Ascending aorta (tissue), 2 donors: ENCODE measurements at regions not wholly inside any gene's neighbourhood (a gene's known extent, or its start where the extent isn't known, plus 50 kb on each side); places are given as distances from the start of the nearest gene placed in this dataset.

Experiments used
- DNase-seq, 2 donors: peaks; one replicate each; pipeline ENCODE4 v3.0.0-alpha.2; 2019; ENCODE audit warnings: low spot score in 2 of 2
- H3K27ac ChIP-seq, 2 donors: fragments of 200-600 bp; sonication (generic); one replicate each; pipeline ENCODE4 v1.5.1; 2016 to 2017; ENCODE audit warnings: mild to moderate bottlenecking in 1 of 2
- H3K27me3 ChIP-seq: fragments of 200-600 bp; sonication (generic); one replicate; pipeline ENCODE4 v1.5.1; 2017
- H3K36me3 ChIP-seq, 2 donors: fragments of 200-600 bp; sonication (generic); one replicate each; pipeline ENCODE4 v1.5.1; 2016
- H3K4me1 ChIP-seq, 2 donors: fragments of 200-600 bp; sonication (generic); one replicate each; pipeline ENCODE4 v1.5.1; 2016 to 2017; ENCODE audit warnings: mild to moderate bottlenecking in 1 of 2
- H3K4me3 ChIP-seq, 2 donors: fragments of 200-600 bp; sonication (generic); one replicate each; pipeline ENCODE4 v1.5.1; 2016 to 2017; ENCODE audit warnings: mild to moderate bottlenecking in 1 of 2
- H3K9me3 ChIP-seq, 2 donors: fragments of 200-600 bp; sonication (generic); one replicate each; pipeline ENCODE4 v1.5.1; 2016
- intact Hi-C: fragments of 100-400 bp; cut with DNase I; formaldehyde crosslinking; loops from one replicate; pipeline ENCODE4 v1.15.1; 2023
- TF ChIP-seq, protein P1 (sequence below), 3 experiments: fragments of 200-600 bp in 2 of 3; fragments of 450-650 bp in 1 of 3; sonication (generic) in 2 of 3; IDR thresholded peaks; one replicate each; pipeline ENCODE4 v1.5.1; 2016 to 2019; ENCODE audit warnings: antibody characterized with exemption in 3 of 3, mild to moderate bottlenecking in 1 of 3, moderate library complexity in 1 of 3

DNA sequence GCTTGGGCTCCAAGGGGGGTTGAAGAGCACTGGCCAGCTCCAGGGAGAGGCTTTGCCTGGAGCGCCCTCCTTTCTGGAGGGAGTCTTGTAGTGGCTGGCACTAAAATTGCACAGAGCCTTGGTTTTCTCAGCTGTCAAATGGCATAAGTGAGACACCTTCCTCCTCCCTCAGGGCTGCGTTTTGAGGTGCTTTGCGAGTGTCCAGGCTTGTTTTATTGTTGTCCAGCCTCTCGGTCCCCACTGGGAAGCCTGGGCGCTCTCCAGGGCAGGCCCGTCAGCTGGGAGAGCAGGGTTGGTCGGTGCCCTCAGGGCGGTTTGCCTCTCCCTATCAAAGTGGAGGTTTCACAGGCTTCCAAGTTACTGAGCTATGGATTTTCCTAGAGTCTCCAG lies 149.3 kb upstream of the B3GAT1 start:
- TF ChIP-seq, protein P1, sequence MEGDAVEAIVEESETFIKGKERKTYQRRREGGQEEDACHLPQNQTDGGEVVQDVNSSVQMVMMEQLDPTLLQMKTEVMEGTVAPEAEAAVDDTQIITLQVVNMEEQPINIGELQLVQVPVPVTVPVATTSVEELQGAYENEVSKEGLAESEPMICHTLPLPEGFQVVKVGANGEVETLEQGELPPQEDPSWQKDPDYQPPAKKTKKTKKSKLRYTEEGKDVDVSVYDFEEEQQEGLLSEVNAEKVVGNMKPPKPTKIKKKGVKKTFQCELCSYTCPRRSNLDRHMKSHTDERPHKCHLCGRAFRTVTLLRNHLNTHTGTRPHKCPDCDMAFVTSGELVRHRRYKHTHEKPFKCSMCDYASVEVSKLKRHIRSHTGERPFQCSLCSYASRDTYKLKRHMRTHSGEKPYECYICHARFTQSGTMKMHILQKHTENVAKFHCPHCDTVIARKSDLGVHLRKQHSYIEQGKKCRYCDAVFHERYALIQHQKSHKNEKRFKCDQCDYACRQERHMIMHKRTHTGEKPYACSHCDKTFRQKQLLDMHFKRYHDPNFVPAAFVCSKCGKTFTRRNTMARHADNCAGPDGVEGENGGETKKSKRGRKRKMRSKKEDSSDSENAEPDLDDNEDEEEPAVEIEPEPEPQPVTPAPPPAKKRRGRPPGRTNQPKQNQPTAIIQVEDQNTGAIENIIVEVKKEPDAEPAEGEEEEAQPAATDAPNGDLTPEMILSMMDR (IDR thresholded peaks at IDR 0.05): no peak
- DNase-seq: no peak
- Histone ChIP-seq H3K4me1 (no peaks in the 10 kb centered on the region), H3K9me3 (no peaks in the 10 kb centered on the region), H3K36me3 (no peaks in the 10 kb centered on the region), H3K27ac (no peak overlapping the region), H3K4me3 (no peak overlapping the region), H3K27me3 (no peaks in the 10 kb centered on the region)
- intact Hi-C loops: no loop called here

DNA sequence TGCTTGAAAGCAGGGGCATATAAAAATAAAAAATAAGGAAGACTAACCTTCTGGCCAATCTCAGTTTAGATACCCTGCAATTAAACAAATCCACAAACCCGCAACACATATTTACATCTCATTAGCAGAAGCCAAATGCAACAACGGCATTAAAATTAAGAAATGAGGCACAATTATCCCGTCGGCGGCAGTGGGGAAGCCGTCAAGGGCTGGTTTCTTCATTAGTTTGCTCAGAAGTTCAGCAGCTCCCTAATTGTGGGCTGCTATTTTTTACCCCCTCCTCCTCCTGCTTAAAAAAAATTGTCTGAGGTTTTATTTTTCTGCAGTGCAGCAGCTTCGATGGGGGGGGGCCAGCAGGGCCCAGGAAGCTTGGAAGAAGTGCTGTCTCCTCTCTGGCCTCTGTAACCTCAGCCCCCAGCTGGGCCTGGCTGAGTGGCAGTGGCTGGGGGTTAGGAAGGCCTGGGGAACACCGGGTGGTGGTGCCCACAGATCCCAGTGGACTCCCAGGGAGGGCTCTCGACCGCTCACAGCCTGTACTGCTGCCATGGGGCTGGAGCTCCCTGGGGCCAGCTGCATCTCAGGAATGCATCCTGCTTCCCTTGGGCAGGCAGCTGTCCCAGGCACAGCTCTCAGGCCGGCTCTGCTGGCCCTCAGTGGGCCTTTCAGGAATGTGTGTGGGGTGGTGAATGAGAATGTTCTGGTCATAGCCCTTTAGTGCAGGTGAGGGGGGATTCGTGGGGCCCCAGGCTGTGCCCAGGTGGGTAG lies 148.7 kb upstream of the B3GAT1 start:
- H3K4me1 ChIP-seq: no peaks in the 10 kb centered on the region
- no peak overlapping the region for H3K4me3 ChIP-seq
- H3K27ac ChIP-seq: no peak overlapping the region
- intact Hi-C loops: no loop called here
- no peaks in the 10 kb centered on the region for H3K36me3 ChIP-seq
- H3K9me3 ChIP-seq: no peaks in the 10 kb centered on the region
- no peaks in the 10 kb centered on the region for H3K27me3 ChIP-seq
- DNase-seq: peak in 1 of 2 donors; percentile 52
- TF ChIP-seq, protein P1 (IDR thresholded peaks at IDR 0.05): no peak

DNA sequence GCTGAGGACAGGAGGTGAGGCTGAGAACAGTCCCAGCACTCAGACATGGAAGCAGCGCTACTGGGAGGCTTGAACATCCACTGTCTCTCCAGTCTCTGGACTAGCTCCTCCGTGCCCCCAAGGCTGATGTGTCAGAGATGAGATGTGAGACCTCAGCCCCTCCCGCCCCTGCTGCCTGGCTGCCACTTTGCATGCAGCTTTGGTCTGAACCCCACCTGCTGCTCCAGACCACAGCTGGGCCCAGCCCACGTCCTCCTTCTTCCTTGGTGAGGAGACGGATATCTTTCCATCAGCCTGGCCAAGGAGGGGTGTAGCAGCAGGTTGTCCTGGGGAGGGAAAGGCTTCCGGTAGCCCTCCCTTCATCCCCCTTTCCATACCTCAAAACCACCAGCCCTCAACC lies 148.0 kb upstream of the B3GAT1 start:
- H3K36me3 ChIP-seq: no peaks in the 10 kb centered on the region
- intact Hi-C loops: no loop called here
- H3K9me3 ChIP-seq: no peaks in the 10 kb centered on the region
- DNase-seq: peak in 1 of 2 donors; percentile 54
- TF ChIP-seq, protein P1 (IDR thresholded peaks at IDR 0.05): no peak
- no peaks in the 10 kb centered on the region for H3K27me3 ChIP-seq
- no peak overlapping the region for H3K27ac ChIP-seq
- H3K4me3 ChIP-seq: no peak overlapping the region
- no peaks in the 10 kb centered on the region for H3K4me1 ChIP-seq

DNA sequence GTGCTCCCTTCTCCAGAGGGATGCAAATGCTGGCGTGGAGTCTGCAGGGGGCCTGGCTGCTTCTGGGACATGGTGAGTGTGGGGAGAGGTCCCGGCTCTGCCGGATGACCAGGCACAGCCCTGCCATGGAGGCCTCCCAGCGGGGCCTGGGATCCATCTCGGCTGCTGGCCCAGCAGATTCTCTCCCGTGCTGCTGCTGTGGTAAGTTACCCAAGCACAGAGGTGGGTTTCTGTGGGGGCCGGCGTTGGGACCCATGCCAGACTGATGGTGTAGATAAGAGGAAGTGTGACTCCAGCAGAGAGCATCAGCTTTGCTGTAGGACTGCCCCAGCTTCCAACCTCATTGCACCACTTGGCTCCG lies 147.5 kb upstream of the B3GAT1 start:
- intact Hi-C loops: no loop called here
- TF ChIP-seq, protein P1 (IDR thresholded peaks at IDR 0.05): no peak
- Histone ChIP-seq H3K4me1 (no peaks in the 10 kb centered on the region), H3K36me3 (no peaks in the 10 kb centered on the region), H3K4me3 (no peak overlapping the region), H3K27me3 (no peaks in the 10 kb centered on the region), H3K27ac (no peak overlapping the region), H3K9me3 (no peaks in the 10 kb centered on the region)
- DNase-seq: peak in 1 of 2 donors; percentile 56

DNA sequence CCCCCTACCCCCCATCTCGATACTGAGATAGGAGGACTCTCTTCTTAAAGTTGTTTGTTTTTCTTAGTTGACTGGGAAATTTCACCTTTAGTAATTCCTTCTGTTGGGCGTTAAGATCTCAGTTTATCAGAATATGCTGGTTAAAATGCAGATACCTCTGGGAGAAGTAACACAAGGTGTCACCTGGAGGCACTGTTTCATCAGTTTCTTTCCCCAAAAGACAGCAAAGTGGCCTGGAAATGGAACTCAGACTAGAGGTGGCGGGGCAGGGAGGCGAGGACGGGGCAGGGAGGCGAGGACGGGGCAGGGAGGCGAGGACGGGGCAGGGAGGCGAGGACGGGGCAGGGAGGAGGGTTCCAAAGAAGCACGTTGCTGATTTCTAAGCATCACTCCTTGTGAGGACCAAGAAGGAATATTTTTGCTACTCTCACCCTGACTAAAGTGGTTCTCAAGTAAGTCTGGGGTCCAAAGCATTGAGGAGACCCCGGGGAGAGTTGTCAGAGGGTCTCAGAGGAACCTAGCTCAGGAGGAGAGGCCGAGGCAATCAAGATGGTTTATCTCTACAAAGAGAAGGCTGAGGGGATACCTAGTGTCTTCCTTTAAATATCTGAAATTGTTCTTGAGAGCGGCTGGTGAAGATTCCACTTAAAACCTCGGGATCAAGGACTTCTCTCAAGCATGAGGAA lies 147.0 kb upstream of the B3GAT1 start:
- Histone ChIP-seq H3K9me3 (no peaks in the 10 kb centered on the region), H3K27me3 (no peaks in the 10 kb centered on the region), H3K4me3 (no peak overlapping the region), H3K36me3 (no peaks in the 10 kb centered on the region), H3K27ac (no peak overlapping the region), H3K4me1 (no peaks in the 10 kb centered on the region)
- intact Hi-C loops: no loop called here
- DNase-seq: no peak
- TF ChIP-seq, protein P1 (IDR thresholded peaks at IDR 0.05): no peak
